GM23248 (cell line): ENCODE measurements at regions not wholly inside any gene's neighbourhood (a gene's known extent, or its start where the extent isn't known, plus 50 kb on each side); places are given as distances from the start of the nearest gene placed in this dataset.

Source experiments
- DNase-seq: peaks from one replicate; pipeline ENCODE4 v3.0.0-alpha.2; 2015
- H2AFZ ChIP-seq: fragments of 200-600 bp; sonication (generic); 2 replicates; pipeline ENCODE4 v1.6.1; 2016; ENCODE audit warnings: antibody characterized with exemption
- H3F3A ChIP-seq: fragments of 200-600 bp; sonication (generic); 2 replicates; pipeline ENCODE4 v1.6.1; 2016; ENCODE audit warnings: mild to moderate bottlenecking, antibody characterized with exemption, mixed run types; ENCODE audit not compliant: insufficient read depth
- H3K27ac ChIP-seq: fragments of 200-600 bp; sonication (generic); 2 replicates; pipeline ENCODE4 v1.5.1; 2016; ENCODE audit warnings: mild to moderate bottlenecking
- H3K27me3 ChIP-seq: fragments of 200-600 bp; sonication (generic); replicated peaks from 2 replicates; pipeline ENCODE4 v1.6.1; 2016; ENCODE audit warnings: mild to moderate bottlenecking; ENCODE audit not compliant: insufficient read depth
- H3K36me3 ChIP-seq: fragments of 200-600 bp; sonication (generic); 2 replicates; pipeline ENCODE4 v1.6.1; 2016; ENCODE audit warnings: low read depth, mild to moderate bottlenecking
- H3K4me1 ChIP-seq: fragments of 200-600 bp; sonication (generic); 2 replicates; pipeline ENCODE4 v1.6.1; 2016; ENCODE audit warnings: mild to moderate bottlenecking; ENCODE audit not compliant: insufficient read depth
- H3K4me2 ChIP-seq: fragments of 200-600 bp; sonication (generic); one replicate; pipeline ENCODE4 v1.6.1; 2016; ENCODE audit warnings: mild to moderate bottlenecking; ENCODE audit not compliant: unreplicated experiment
- H3K4me3 ChIP-seq: fragments of 200-600 bp; sonication (generic); 2 replicates; pipeline ENCODE4 v1.5.1; 2016; ENCODE audit warnings: mild to moderate bottlenecking
- H3K79me2 ChIP-seq: fragments of 200-600 bp; sonication (generic); 2 replicates; pipeline ENCODE4 v1.6.1; 2016; ENCODE audit warnings: mild to moderate bottlenecking; ENCODE audit not compliant: insufficient read depth
- H3K9ac ChIP-seq: fragments of 200-600 bp; sonication (generic); 2 replicates; pipeline ENCODE4 v1.6.1; 2016; ENCODE audit warnings: mild to moderate bottlenecking
- H3K9me2 ChIP-seq: fragments of 200-600 bp; sonication (generic); 2 replicates; pipeline ENCODE4 v1.6.1; 2016; ENCODE audit warnings: mixed run types, mild to moderate bottlenecking, moderate library complexity; ENCODE audit not compliant: insufficient read depth
- H3K9me3 ChIP-seq: fragments of 200-600 bp; sonication (generic); one replicate; pipeline ENCODE4 v1.6.1; 2017; ENCODE audit warnings: low read depth
- H4K20me1 ChIP-seq: fragments of 200-600 bp; sonication (generic); 2 replicates; pipeline ENCODE4 v1.6.0; 2016; ENCODE audit not compliant: insufficient read depth
- EZH2 ChIP-seq: fragments of 200-600 bp; sonication (generic); IDR thresholded peaks from 2 replicates; pipeline ENCODE4 v1.6.1; 2018; ENCODE audit warnings: antibody characterized with exemption, mild to moderate bottlenecking; ENCODE audit not compliant: insufficient read depth, poor library complexity, severe bottlenecking
- EZH2phosphoT487 ChIP-seq: fragments of 200-600 bp; sonication (generic); IDR thresholded peaks from 2 replicates; pipeline ENCODE4 v1.6.1; 2018; ENCODE audit warnings: antibody characterized with exemption, moderate library complexity, mild to moderate bottlenecking, low read depth; ENCODE audit not compliant: insufficient read depth
- WGBS, 2 experiments: methylation state at CpG; one replicate each; pipeline ENCODE4 v1.1.6; 2015 to 2017; ENCODE audit warnings: low lambda C conversion rate in 2 of 2, low coverage in 1 of 2; ENCODE audit errors: missing lambda C conversion rate in 2 of 2; 5-methylcytosine and 5-hydroxymethylcytosine counted together
- in situ Hi-C: fragments of 300-500 bp; cut with MboI; formaldehyde crosslinking; loops from 2 replicates; pipeline ENCODE4 v1.15.0; 2020

DNA sequence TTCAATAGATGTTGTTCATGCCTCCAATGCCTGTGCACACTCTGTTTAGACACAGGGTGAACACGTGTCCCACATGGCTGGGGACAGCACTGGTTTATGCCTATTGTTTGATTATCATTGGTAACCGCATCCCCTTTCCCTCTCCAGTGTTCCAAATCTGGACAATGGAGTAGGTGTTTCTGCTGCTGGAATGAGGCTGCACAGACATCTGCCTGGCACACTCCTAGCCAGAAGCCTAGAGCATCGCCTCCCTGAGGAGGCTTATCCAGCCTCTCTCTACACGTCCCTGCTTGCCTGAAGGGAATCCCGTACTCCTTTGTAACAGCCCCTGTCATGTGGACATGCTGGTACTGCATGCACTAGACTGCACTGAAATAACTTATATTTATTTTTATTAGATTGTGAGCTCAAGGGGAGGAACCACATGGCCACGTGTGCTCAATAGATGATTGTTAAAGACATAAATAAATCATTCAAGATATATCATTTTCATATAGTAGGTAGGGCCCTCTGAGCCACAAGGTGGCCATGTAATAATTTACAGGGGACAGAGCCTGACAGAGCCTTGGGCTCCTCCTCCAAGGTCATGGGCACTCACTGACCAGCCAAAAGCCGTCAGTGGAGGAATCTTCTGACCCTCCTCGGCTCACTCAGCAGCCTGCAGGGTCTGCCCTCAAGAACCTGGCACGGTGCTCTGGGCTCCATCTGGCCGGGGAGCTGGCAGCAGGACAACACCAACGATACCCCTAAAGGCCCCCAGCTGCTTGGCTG, 310.9 kb upstream of the ZNF32 start:
- in situ Hi-C loops: no loop called here
- H3K9me3 ChIP-seq: no peaks in the 10 kb centered on the region
- no peak for DNase-seq
- H3K27ac ChIP-seq: no peak overlapping the region
- no peaks in the 10 kb centered on the region for H3K9me2 ChIP-seq
- H4K20me1 ChIP-seq: no peaks in the 10 kb centered on the region
- H3K36me3 ChIP-seq: no peaks in the 10 kb centered on the region
- H2AFZ ChIP-seq: no peak overlapping the region
- no peak overlapping the region for H3K4me2 ChIP-seq
- 0 out of 2 replicates have a peak, but pooled peaks cover 4% of the 10 kb centered on the region for H3K4me1 ChIP-seq
- no peak for TF ChIP-seq EZH2phosphoT487
- no peak for TF ChIP-seq EZH2
- no peak overlapping the region for H3K9ac ChIP-seq
- H3K27me3 ChIP-seq: no peaks in the 10 kb centered on the region
- no peak overlapping the region for H3K4me3 ChIP-seq
- 93 to 96% methylated on average over 10 to 11 of the region's 11 CpGs for WGBS, 2 experiments
- H3F3A ChIP-seq: no peaks in the 10 kb centered on the region
- no peaks in the 10 kb centered on the region for H3K79me2 ChIP-seq

DNA sequence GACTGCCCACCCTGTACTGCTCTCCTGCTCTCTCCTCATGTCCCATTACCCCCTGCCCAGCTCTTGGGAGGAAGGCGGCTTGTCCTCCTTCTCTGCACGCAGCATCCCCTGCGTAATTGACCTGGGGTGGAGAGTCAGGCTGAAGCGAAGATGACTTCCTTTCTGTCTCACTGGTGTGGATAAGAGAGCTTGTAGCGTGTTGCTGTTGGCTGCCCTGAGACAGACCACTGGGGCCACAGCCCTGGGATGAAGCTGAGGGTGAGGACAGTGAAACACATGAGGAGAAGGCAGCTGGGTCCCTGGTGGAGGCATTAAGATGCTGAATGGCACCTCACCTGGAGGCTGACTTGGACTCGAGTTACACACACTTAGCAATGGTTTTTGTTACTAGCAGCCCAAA, 310.3 kb upstream of the ZNF32 start:
- TF ChIP-seq EZH2phosphoT487 (no peak), EZH2 (no peak)
- Histone ChIP-seq H3K4me1 (0 out of 2 replicates have a peak, but pooled peaks cover 4% of the 10 kb centered on the region), H3K79me2 (no peaks in the 10 kb centered on the region), H3K36me3 (no peaks in the 10 kb centered on the region), H3K9me2 (no peaks in the 10 kb centered on the region), H3K9ac (no peak overlapping the region), H3K4me3 (no peak overlapping the region), H4K20me1 (no peaks in the 10 kb centered on the region), H3K27me3 (no peaks in the 10 kb centered on the region), H3K27ac (no peak overlapping the region), H3F3A (no peaks in the 10 kb centered on the region), H3K4me2 (no peak overlapping the region), H3K9me3 (no peaks in the 10 kb centered on the region), H2AFZ (no peak overlapping the region)
- in situ Hi-C loops: no loop called here
- WGBS, 2 experiments: 91 to 99% methylated on average over 6 of the region's 6 CpGs
- DNase-seq: no peak

DNA sequence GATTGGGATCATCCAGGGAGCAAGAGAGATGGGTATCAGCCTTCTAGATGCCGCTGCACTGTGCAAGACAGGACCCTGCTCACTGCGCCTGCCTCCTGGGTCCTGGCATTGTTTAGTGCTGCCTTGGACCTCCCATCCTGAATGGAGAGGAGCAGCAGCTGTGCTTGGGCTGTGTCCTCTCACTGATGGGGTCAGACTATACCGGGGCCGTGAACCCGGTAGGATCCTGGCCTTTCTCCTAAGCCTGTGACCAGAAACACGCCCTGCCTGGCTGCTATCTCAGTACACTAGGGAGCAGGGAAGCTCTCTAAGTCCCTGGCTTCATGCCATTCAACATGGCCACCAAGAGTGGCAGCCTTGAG, 309.4 kb upstream of the ZNF32 start:
- H3K9ac ChIP-seq: no peak overlapping the region
- 0 out of 2 replicates have a peak, but pooled peaks cover 3% of the 10 kb centered on the region for H3K4me1 ChIP-seq
- H3K27ac ChIP-seq: no peak overlapping the region
- H3K27me3 ChIP-seq: no peaks in the 10 kb centered on the region
- H3F3A ChIP-seq: no peaks in the 10 kb centered on the region
- no peaks in the 10 kb centered on the region for H3K36me3 ChIP-seq
- H3K4me2 ChIP-seq: no peak overlapping the region
- H4K20me1 ChIP-seq: no peaks in the 10 kb centered on the region
- no peaks in the 10 kb centered on the region for H3K9me2 ChIP-seq
- no peaks in the 10 kb centered on the region for H3K9me3 ChIP-seq
- TF ChIP-seq EZH2 (no peak), EZH2phosphoT487 (no peak)
- H3K4me3 ChIP-seq: no peak overlapping the region
- H2AFZ ChIP-seq: no peak overlapping the region
- in situ Hi-C loops: no loop called here
- H3K79me2 ChIP-seq: no peaks in the 10 kb centered on the region
- DNase-seq: no peak
- 90 to 93% methylated on average over 6 of the region's 6 CpGs for WGBS, 2 experiments

DNA sequence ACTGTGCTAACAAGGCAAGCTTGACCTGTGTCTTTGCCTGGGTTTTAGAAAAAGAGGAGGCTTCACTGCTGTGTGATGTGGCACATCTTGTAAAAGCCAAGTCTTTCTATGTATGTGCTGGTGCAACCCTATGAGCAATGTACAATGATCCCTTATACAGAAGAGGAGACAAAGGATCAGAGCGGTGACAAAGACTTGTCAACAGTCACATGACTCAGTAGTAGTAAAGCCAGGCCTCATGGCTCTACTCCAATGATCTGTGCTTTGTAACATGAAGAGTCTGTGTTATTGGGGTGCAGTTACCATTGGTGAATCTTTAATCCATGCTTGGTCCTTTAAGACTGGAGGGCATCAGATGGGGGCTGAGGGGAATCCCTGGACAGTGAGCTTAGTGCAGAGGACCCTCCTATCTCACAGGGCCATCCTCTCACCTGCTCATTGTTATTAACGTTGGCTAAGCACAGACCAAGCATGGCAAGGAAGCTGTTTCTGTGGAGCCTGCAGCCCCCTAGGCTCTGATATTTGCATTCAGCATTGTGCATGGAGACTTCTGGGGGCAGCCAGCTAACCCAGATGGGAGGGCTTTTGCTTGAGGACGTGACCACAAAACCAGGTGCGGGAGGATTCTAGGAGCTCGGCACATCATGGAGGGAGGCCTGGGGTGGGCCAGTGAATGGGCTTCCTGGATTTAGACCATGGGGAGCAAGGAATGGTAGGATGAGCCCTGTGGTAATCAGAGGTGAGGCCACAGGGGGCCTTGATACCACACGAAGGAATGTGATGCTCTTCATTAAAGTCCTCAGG, 308.8 kb upstream of the ZNF32 start:
- Histone ChIP-seq H3K27ac (no peak overlapping the region), H3K9me3 (no peaks in the 10 kb centered on the region), H3K79me2 (no peaks in the 10 kb centered on the region), H3K9ac (no peak overlapping the region), H2AFZ (no peak overlapping the region), H4K20me1 (no peaks in the 10 kb centered on the region), H3K4me2 (no peak overlapping the region), H3K4me3 (no peak overlapping the region), H3F3A (no peaks in the 10 kb centered on the region), H3K9me2 (no peaks in the 10 kb centered on the region), H3K4me1 (no peaks in the 10 kb centered on the region), H3K27me3 (no peaks in the 10 kb centered on the region), H3K36me3 (no peaks in the 10 kb centered on the region)
- in situ Hi-C loops: no loop called here
- TF ChIP-seq EZH2 (no peak), EZH2phosphoT487 (no peak)
- WGBS, 2 experiments: 87 to 92% methylated on average over 6 of the region's 6 CpGs
- no peak for DNase-seq
